ENCODE measurements at regions not wholly inside any gene's neighbourhood (a gene's known extent, or its start where the extent isn't known, plus 50 kb on each side); places are given as distances from the start of the nearest gene placed in this dataset.

- Mint-ChIP-seq H3K27ac (no peak overlapping the region), H3K9me3 (ENCODE audit: low read depth) (no peaks in the 10 kb centered on the region), H3K4me3 (ENCODE audit: low read depth) (no peak overlapping the region), H3K27me3 (peaks cover 6% of the 10 kb centered on the region), H3K36me3 (ENCODE audit: insufficient read depth) (no peaks in the 10 kb centered on the region), H3K4me1 (ENCODE audit: low read depth) (peaks cover 4% of the 10 kb centered on the region)
- no peak for TF ChIP-seq CTCF (IDR thresholded peaks at IDR 0.05; ENCODE audit: unreplicated experiment)
- no peak for DNase-seq (ENCODE audit: low spot score, unreplicated experiment)
Measured at GRCh38 chr10:75347186-75347585, 54.4 kb downstream of the ZNF503 start.

DNA sequence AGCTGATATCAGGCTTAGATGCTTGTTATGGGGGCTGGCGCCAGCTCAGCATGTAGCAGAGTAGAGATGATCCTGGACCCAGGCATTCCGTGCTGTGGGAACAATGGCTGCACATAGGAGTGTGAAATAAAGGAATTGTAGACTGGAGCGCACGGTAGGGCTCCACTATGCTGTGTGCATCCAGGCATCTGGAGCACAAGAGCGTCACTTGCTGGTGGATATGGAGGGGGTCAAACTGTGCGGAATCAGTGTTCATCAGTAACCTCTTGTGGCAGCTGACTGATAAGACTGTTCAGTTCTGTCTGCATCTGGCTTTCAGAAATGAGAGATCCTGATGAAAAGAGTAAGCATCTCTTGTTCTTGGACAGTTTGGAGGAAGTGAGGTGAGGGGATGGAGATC lies 55.8 kb downstream of the ZNF503 start:
- TF ChIP-seq CTCF (IDR thresholded peaks at IDR 0.05; ENCODE audit: unreplicated experiment): no peak
- H3K9me3 Mint-ChIP-seq (ENCODE audit: low read depth): no peaks in the 10 kb centered on the region
- no peak for DNase-seq (ENCODE audit: low spot score, unreplicated experiment)
- H3K36me3 Mint-ChIP-seq (ENCODE audit: insufficient read depth): no peaks in the 10 kb centered on the region
- peaks cover 4% of the 10 kb centered on the region for H3K4me1 Mint-ChIP-seq (ENCODE audit: low read depth)
- no peak overlapping the region for H3K27ac Mint-ChIP-seq
- H3K27me3 Mint-ChIP-seq: peaks cover 4% of the 10 kb centered on the region
- H3K4me3 Mint-ChIP-seq (ENCODE audit: low read depth): no peak overlapping the region

DNA sequence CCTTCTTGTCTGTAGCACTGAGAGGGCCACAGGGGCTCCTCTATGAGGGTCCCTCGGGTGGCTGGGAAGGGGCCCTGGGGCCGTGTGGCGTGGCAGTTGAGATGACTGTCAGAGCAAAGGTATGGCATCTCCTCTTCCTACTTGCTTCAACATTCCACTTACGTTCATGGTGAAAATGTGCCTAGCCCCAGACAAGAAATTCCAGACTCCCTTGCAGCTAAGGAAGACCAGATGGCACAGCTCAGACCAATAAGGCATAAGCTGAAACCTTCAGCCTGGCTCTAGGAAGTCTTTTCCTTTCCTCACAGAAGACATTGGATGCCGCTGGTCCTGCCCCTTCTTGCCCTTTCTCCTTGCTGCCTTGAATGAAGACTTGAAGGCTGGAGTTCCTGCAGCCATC lies 57.4 kb downstream of the ZNF503 start:
- H3K4me1 Mint-ChIP-seq (ENCODE audit: low read depth): no peaks in the 10 kb centered on the region
- no peaks in the 10 kb centered on the region for H3K36me3 Mint-ChIP-seq (ENCODE audit: insufficient read depth)
- peaks cover 5% of the 10 kb centered on the region for H3K27me3 Mint-ChIP-seq
- no peaks in the 10 kb centered on the region for H3K9me3 Mint-ChIP-seq (ENCODE audit: low read depth)
- no peak for DNase-seq (ENCODE audit: low spot score, unreplicated experiment)
- TF ChIP-seq CTCF (IDR thresholded peaks at IDR 0.05; ENCODE audit: unreplicated experiment): no peak
- H3K4me3 Mint-ChIP-seq (ENCODE audit: low read depth): no peak overlapping the region
- H3K27ac Mint-ChIP-seq: no peak overlapping the region

DNA sequence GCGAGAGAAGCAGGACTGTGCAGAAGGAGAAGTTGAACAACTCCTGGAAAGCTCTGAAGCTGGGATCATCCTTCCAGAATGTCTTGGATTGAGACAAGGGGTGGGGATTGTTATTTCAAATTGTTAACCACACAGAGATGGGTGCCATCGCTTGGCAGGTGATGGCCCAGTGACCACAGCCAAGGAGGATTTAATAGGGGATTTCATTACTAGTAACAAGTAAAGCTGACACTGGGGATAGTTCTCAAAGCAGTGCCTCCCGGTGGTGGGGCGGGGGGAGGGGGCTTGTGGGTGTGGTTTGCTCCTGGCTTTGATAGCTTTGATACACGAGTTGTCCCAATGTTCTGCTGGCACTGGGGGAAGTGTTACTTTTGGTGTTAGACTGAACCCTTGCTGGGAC lies 59.2 kb downstream of the ZNF503 start:
- H3K27ac Mint-ChIP-seq: no peak overlapping the region
- H3K4me3 Mint-ChIP-seq (ENCODE audit: low read depth): no peak overlapping the region
- H3K4me1 Mint-ChIP-seq (ENCODE audit: low read depth): no peaks in the 10 kb centered on the region
- peaks cover 14% of the 10 kb centered on the region for H3K27me3 Mint-ChIP-seq
- DNase-seq (ENCODE audit: low spot score, unreplicated experiment): no peak
- TF ChIP-seq CTCF (IDR thresholded peaks at IDR 0.05; ENCODE audit: unreplicated experiment): no peak
- H3K9me3 Mint-ChIP-seq (ENCODE audit: low read depth): no peaks in the 10 kb centered on the region
- H3K36me3 Mint-ChIP-seq (ENCODE audit: insufficient read depth): no peaks in the 10 kb centered on the region

DNA sequence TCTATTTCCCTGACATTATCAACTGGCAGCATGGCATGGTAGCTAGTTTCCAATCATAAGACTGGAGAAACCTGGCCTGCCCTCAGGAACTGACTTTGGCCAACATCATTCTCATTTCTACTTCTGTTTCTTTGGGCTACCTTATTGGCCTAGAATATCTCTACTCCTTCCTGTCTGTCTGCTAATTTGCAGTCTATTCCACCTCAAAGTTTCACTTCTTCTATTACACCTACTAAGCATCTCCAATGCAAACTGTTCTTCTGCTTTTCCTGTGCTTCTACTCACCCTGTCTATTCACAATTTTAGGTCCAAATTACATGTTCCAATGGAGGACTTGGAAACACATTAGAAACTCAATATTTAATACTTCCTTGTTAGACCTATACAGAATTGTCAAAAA lies 65.6 kb downstream of the ZNF503 start:
- no peak for DNase-seq (ENCODE audit: low spot score, unreplicated experiment)
- no peak overlapping the region for H3K27ac Mint-ChIP-seq
- H3K4me1 Mint-ChIP-seq (ENCODE audit: low read depth): no peaks in the 10 kb centered on the region
- no peak for TF ChIP-seq CTCF (IDR thresholded peaks at IDR 0.05; ENCODE audit: unreplicated experiment)
- peaks cover 9% of the 10 kb centered on the region for H3K9me3 Mint-ChIP-seq (ENCODE audit: low read depth)
- H3K36me3 Mint-ChIP-seq (ENCODE audit: insufficient read depth): peaks cover 1% of the 10 kb centered on the region
- no peak overlapping the region for H3K4me3 Mint-ChIP-seq (ENCODE audit: low read depth)
- peaks cover 16% of the 10 kb centered on the region for H3K27me3 Mint-ChIP-seq
